Left colon (tissue), 2 donors: ENCODE measurements at regions not wholly inside any gene's neighbourhood (a gene's known extent, or its start where the extent isn't known, plus 50 kb on each side); places are given as distances from the start of the nearest gene placed in this dataset.

Experiments used
- ATAC-seq: fragments of 200-7000 bp; cut with Tn5 transposase; one replicate; pipeline ENCODE4 v1.9.1; 2020; ENCODE audit warnings: mild to moderate bottlenecking, moderate library complexity
- DNase-seq, 2 donors: peaks; one replicate each; pipeline ENCODE4 v3.0.0-alpha.2; 2020
- intact Hi-C, 2 donors: fragments of 100-400 bp; cut with DNase I in 1 of 2; cut with micrococcal nuclease in 1 of 2; formaldehyde crosslinking; loops; one replicate each; pipeline versions ENCODE4 v1.11.2 to v1.14.0; 2022; cut with DNase I, micrococcal nuclease
- donor health status: DM: no; HTN: no; CAD: no.
- donor health status: DM: yes; HTN: yes; CAD: no.

GRCh38 chr12:64997858-64998257 is 123.2 kb downstream of the WIF1 start:
- DNase-seq (no peak), ATAC-seq (no peak)
- intact Hi-C loops, result no loop called here

DNA sequence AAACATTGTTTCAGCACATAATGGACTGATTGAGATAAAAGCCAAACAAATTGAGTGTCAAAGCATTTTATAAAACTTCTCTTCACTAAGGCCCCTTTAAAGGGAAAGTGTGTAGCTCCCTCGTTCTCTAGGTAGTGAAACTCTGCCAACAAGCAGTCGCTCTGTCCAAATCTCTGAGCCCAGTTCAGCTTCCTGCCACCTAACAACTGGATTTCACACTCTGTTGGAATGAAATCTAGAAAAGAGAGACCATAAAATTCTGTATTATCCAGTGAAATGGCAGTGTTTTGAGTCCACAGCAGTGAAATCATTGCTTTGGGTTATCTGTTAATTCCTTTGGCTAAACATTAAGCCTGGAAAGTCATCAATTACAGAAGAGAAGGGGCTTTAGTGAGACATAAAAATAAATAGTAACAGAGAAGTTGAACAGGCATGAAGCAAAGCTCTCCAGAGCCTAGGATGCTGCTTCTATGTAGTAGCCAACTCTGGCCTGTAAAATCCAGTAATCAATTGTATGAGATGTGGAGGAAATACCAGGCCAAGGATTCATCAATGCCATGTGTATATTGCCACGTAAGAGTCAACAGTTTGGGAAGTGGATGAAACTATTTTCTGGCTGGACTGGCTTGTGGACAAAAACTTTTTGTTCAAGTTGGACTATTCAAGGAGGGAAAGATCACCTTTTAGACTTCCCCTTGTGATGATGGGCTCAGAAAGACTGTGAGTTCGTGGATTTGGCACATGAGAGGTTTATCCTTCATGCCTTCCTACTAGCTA is 122.5 kb downstream of the WIF1 start:
- ATAC-seq (no peak), DNase-seq (no peak)
- intact Hi-C loops, result no loop called here

DNA sequence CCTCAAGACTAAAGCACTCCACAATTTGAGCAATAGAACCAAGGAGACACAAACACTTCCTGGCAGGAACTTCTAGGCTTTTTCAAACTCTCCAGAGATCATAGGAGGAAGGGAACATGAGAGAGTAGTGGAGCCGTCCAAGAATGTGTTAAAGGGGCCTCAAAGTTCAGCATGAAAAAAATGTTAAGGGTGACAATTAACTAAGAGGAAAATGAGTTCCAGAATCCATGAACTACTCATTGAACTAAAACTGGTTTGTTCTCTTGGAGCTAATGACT is 122.0 kb downstream of the WIF1 start:
- intact Hi-C loops, result no loop called here
- ATAC-seq (no peak), DNase-seq (no peak)
